Fibroblast of lung (primary cell): ENCODE measurements at regions not wholly inside any gene's neighbourhood (a gene's known extent, or its start where the extent isn't known, plus 50 kb on each side); places are given as distances from the start of the nearest gene placed in this dataset.

Experiments used
- CTCF ChIP-seq, 2 donors: IDR thresholded peaks in 1 of 2; conservative IDR thresholded peaks in 1 of 2; 1 replicate in 1 of 2; 2 replicates in 1 of 2; pipeline ENCODE4 v1.5.1; 2011 to 2012; ENCODE audit warnings: low read length in 2 of 2, control low read depth in 1 of 2, inconsistent platforms in 1 of 2, low read depth in 1 of 2, mild to moderate bottlenecking in 1 of 2
- EZH2 ChIP-seq: IDR thresholded peaks from 2 replicates; pipeline ENCODE4 v1.5.1; 2012; ENCODE audit warnings: low read length, control low read depth, mild to moderate bottlenecking; ENCODE audit errors: missing control alignments

- TF ChIP-seq CTCF (conservative IDR thresholded peaks at IDR 0.05 in 1 of 2, IDR thresholded peaks at IDR 0.05 in 1 of 2; ENCODE audit: low read depth in 1 of 2, low read length in 2 of 2) = no peak
- no peak for TF ChIP-seq EZH2
These were observed 80.6 kb upstream of the PLEKHA5 start for GRCh38 chr12:19048943-19049342.
